ENCODE measurements at regions not wholly inside any gene's neighbourhood (a gene's known extent, or its start where the extent isn't known, plus 50 kb on each side); places are given as distances from the start of the nearest gene placed in this dataset.

DNA sequence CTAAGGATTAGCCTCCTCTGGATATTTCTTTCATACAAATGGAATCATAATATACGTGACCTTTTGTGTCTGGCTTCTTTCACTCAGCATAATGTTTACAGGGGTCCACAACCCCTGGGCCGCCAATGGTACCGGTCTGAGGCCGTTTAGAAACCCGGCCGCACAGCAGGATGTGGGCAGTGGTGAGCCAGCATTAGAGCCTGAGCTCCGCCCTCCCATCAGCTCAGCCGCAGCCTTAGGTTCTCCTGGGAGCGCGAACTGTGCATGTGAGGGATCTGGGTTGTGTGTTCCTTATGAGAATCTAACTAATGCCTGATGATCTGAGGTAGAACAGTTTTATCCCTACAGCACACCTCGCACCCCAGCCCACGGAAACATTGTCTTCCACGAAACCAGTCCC lies 229.7 kb downstream of the ICE1 start:
- no peak for DNase-seq (ENCODE audit: low read depth in 1 of 2, low spot score in 2 of 2)
- no peak overlapping the region for H3K27ac ChIP-seq
- H3K27me3 ChIP-seq (replicated peaks): no peaks in the 10 kb centered on the region
- no peaks in the 10 kb centered on the region for H3K9me3 ChIP-seq (replicated peaks)
- H3K36me3 ChIP-seq: no peaks in the 10 kb centered on the region
- H3K4me1 ChIP-seq (replicated peaks): peaks cover 19% of the 10 kb centered on the region
- no peak overlapping the region for H3K4me3 ChIP-seq

DNA sequence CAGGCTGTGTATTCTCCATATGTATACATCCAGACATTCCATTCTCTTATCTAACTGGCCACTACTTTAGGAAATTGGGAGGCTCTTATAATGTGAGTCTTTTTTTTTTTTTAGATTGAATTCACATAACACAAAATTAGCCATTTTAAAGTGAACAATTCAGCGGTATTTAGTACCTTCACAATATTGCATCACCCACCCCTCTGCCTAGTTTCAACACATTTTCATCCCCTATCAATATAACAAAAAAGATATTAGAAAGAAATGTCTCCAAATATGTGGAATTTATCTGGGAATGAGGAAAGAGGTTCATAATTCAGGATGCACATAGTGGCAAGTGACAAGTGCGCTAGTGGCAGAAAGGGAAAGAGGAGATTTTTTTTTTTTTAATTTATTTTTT lies 228.5 kb downstream of the ICE1 start:
- no peak overlapping the region for H3K4me3 ChIP-seq
- no peaks in the 10 kb centered on the region for H3K9me3 ChIP-seq (replicated peaks)
- H3K36me3 ChIP-seq: no peaks in the 10 kb centered on the region

GRCh38 chr5:5650242-5650641 lies 227.8 kb downstream of the ICE1 start:
- Histone ChIP-seq H3K4me3 (no peak overlapping the region), H3K27ac (peak overlapping the region; percentile 23; the same call in 1 of the 2 replicates), H3K36me3 (no peaks in the 10 kb centered on the region), H3K4me1 (replicated peaks) (peaks cover 19% of the 10 kb centered on the region), H3K27me3 (replicated peaks) (no peaks in the 10 kb centered on the region), H3K9me3 (replicated peaks) (no peaks in the 10 kb centered on the region)
- DNase-seq (ENCODE audit: low read depth in 1 of 2, low spot score in 2 of 2): peak in 1 of 2 experiments; percentile 63

More for the DNA sequence above, 228.5 kb downstream of the ICE1 start:
- Histone ChIP-seq H3K27me3 (replicated peaks) (no peaks in the 10 kb centered on the region), H3K4me1 (replicated peaks) (peaks cover 19% of the 10 kb centered on the region), H3K27ac (no peak overlapping the region)
- DNase-seq (ENCODE audit: low read depth in 1 of 2, low spot score in 2 of 2): no peak

DNA sequence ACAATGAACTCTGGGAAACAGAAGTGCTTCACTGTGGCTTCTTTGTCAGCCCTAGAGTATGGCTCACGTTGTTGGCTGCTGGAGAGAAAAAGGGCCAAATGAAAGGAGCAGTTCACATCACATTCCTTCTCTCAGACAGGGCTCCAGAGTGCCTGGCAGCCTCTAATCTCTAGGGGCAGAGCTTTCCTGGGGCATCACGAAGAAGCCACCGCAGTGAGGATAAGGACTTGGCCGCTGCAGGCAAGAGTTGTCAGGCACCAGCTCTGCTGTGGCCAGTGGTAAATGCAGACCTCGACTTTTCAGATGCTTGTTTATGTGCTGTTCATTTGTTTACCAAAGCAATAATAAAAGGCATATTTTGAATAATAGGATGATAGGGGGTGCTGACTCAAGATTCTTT lies 227.2 kb downstream of the ICE1 start:
- Histone ChIP-seq H3K9me3 (replicated peaks) (no peaks in the 10 kb centered on the region), H3K4me1 (replicated peaks) (peaks cover 19% of the 10 kb centered on the region), H3K27ac (peak overlapping the region; percentile 23; the same call in 1 of the 2 replicates), H3K4me3 (no peak overlapping the region), H3K36me3 (no peaks in the 10 kb centered on the region), H3K27me3 (replicated peaks) (no peaks in the 10 kb centered on the region)
- peak in 1 of 2 experiments; percentile 45 for DNase-seq (ENCODE audit: low read depth in 1 of 2, low spot score in 2 of 2)

GRCh38 chr5:5648694-5649093 lies 226.2 kb downstream of the ICE1 start:
- Histone ChIP-seq H3K36me3 (no peaks in the 10 kb centered on the region), H3K9me3 (replicated peaks) (no peaks in the 10 kb centered on the region), H3K4me1 (replicated peaks) (peaks cover 19% of the 10 kb centered on the region), H3K27me3 (replicated peaks) (no peaks in the 10 kb centered on the region), H3K27ac (no peak overlapping the region), H3K4me3 (no peak overlapping the region)
- no peak for DNase-seq (ENCODE audit: low read depth in 1 of 2, low spot score in 2 of 2)

DNA sequence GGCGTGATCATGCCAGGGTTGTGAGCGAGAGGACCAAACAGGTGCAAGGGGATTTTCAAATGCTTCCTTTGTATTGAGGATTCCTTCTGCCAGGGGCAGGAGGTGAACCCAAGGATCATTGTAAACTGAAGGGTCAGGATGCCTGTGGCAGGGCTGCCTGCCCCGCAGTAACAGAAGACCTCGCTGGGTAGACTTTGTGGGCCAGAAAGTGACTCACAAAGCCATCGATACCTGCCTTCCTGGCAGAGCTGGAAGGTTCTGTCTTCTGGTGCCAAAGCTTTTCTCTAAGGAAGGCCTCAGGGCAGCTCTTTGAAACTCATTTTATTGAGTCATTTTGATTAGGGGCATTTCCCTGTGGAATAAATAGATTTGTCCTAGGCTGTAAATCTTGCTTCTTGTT lies 223.4 kb downstream of the ICE1 start:
- Histone ChIP-seq H3K27ac (no peak overlapping the region), H3K36me3 (no peaks in the 10 kb centered on the region), H3K4me1 (replicated peaks) (peaks cover 19% of the 10 kb centered on the region), H3K9me3 (replicated peaks) (no peaks in the 10 kb centered on the region), H3K4me3 (no peak overlapping the region), H3K27me3 (replicated peaks) (no peaks in the 10 kb centered on the region)
- DNase-seq (ENCODE audit: low read depth in 1 of 2, low spot score in 2 of 2): no peak

DNA sequence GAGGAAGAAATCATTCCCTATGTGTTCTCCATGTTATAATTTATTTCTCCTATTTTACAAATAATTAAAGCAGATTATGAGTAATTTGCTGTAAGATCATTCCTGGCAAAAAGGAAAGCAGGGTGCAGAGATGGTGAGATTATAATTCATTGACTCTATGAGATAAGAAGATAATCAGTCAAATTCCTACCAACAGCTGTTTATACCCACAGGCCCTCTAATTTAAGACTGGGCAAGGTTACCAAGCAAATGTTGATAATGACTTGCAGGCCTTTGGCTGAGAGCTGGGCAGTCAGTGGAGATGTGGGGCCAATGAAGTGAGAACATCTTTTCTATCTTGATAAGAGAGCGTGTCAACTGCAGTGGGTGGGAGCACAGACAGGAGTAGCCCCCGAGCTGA lies 222.7 kb downstream of the ICE1 start:
- no peak for DNase-seq (ENCODE audit: low read depth in 1 of 2, low spot score in 2 of 2)
- no peaks in the 10 kb centered on the region for H3K36me3 ChIP-seq
- H3K27me3 ChIP-seq (replicated peaks): no peaks in the 10 kb centered on the region
- H3K9me3 ChIP-seq (replicated peaks): no peaks in the 10 kb centered on the region; the same call in 1 of the 2 replicates
- no peak overlapping the region for H3K4me3 ChIP-seq
- no peak overlapping the region for H3K27ac ChIP-seq
- H3K4me1 ChIP-seq (replicated peaks): peaks cover 12% of the 10 kb centered on the region

DNA sequence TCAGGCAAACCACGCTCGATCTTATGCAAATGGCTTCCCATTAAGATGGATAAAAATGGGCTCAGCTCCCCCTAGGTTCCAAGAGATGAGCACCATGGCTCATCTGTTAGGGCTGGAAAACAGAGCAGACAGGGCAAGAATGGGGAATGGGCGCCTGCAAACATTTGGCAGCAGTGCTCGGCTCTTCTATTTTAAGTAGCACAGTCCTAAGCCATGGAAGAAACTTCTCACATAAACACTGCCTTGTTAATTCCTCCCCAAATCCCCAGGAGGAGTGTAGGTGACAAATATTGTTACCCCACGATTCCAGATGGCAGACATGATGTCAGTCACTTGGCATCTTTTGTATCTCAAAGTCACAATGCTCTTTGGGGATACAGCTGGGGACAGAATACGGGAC lies 221.8 kb downstream of the ICE1 start:
- no peak overlapping the region for H3K4me3 ChIP-seq
- H3K27me3 ChIP-seq (replicated peaks): no peaks in the 10 kb centered on the region
- H3K4me1 ChIP-seq (replicated peaks): peaks cover 2% of the 10 kb centered on the region; the same call in 1 of the 2 replicates
- no peaks in the 10 kb centered on the region for H3K36me3 ChIP-seq
- no peaks in the 10 kb centered on the region; the same call in 1 of the 2 replicates for H3K9me3 ChIP-seq (replicated peaks)
- no peak for DNase-seq (ENCODE audit: low read depth in 1 of 2, low spot score in 2 of 2)
- H3K27ac ChIP-seq: no peak overlapping the region

GRCh38 chr5:5643481-5643880 lies 221.0 kb downstream of the ICE1 start:
- Histone ChIP-seq H3K9me3 (replicated peaks) (no peaks in the 10 kb centered on the region; the same call in 1 of the 2 replicates), H3K36me3 (no peaks in the 10 kb centered on the region), H3K4me1 (replicated peaks) (0 out of 2 replicates have a peak, but pooled peaks cover 3% of the 10 kb centered on the region), H3K27me3 (replicated peaks) (no peaks in the 10 kb centered on the region), H3K27ac (no peak overlapping the region), H3K4me3 (no peak overlapping the region)
- no peak for DNase-seq (ENCODE audit: low read depth in 1 of 2, low spot score in 2 of 2)

- Histone ChIP-seq H3K36me3 (no peaks in the 10 kb centered on the region), H3K4me3 (no peak overlapping the region), H3K27me3 (replicated peaks) (no peaks in the 10 kb centered on the region), H3K27ac (no peak overlapping the region), H3K9me3 (replicated peaks) (no peaks in the 10 kb centered on the region; the same call in 1 of the 2 replicates), H3K4me1 (replicated peaks) (peaks cover 9% of the 10 kb centered on the region; the same call in 1 of the 2 replicates)
- peak in 1 of 2 experiments; percentile 32 for DNase-seq (ENCODE audit: low read depth in 1 of 2, low spot score in 2 of 2)
Measured at GRCh38 chr5:5638211-5638610, 215.7 kb downstream of the ICE1 start.

DNA sequence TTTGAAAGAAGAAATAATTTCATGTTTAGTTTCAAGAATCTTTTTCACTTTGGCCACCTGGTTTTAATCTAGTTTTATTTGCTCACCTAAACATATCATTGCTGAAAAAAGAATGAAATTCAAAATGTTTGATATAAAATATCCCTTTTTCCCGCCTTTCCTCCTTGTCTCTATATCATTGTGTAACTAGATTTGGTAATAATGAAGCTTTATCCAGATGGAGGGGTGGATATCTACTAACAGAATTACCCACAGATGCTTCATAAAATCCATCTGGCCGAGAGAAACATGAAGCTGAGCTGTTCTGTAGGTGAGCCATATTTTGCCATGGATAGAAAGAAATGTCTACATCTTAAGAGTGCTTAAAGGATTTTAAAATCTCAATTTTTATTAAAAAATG lies 214.7 kb downstream of the ICE1 start:
- peaks cover 9% of the 10 kb centered on the region; the same call in 1 of the 2 replicates for H3K4me1 ChIP-seq (replicated peaks)
- no peak overlapping the region for H3K4me3 ChIP-seq
- no peaks in the 10 kb centered on the region; the same call in 1 of the 2 replicates for H3K27me3 ChIP-seq (replicated peaks)
- no peaks in the 10 kb centered on the region for H3K36me3 ChIP-seq
- DNase-seq (ENCODE audit: low read depth in 1 of 2, low spot score in 2 of 2): no peak
- H3K9me3 ChIP-seq (replicated peaks): no peaks in the 10 kb centered on the region; the same call in 1 of the 2 replicates
- no peak overlapping the region for H3K27ac ChIP-seq

DNA sequence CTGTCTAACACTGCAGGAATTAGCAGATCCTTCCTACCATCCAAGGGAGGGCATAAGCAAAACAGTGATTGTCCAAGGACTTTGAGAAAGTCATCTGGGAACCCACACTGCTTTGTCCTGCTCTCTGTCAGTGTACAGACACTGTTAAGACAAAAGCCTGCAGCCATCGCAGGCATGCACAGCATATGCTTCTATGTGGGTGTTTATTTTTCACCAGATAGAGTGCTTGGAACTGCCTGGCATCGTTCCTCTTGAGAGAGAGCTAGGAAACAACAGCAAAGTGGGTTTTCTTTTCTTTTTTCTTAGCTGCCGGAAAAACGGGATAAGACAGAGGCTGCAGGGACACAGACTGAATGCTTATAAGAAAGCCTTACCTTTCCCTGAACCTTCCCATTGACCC lies 212.3 kb downstream of the ICE1 start:
- no peak overlapping the region for H3K27ac ChIP-seq
- no peaks in the 10 kb centered on the region; the same call in 1 of the 2 replicates for H3K27me3 ChIP-seq (replicated peaks)
- DNase-seq (ENCODE audit: low read depth in 1 of 2, low spot score in 2 of 2): no peak
- H3K36me3 ChIP-seq: no peaks in the 10 kb centered on the region
- H3K4me1 ChIP-seq (replicated peaks): peaks cover 9% of the 10 kb centered on the region; the same call in 1 of the 2 replicates
- H3K9me3 ChIP-seq (replicated peaks): no peaks in the 10 kb centered on the region
- no peak overlapping the region for H3K4me3 ChIP-seq

DNA sequence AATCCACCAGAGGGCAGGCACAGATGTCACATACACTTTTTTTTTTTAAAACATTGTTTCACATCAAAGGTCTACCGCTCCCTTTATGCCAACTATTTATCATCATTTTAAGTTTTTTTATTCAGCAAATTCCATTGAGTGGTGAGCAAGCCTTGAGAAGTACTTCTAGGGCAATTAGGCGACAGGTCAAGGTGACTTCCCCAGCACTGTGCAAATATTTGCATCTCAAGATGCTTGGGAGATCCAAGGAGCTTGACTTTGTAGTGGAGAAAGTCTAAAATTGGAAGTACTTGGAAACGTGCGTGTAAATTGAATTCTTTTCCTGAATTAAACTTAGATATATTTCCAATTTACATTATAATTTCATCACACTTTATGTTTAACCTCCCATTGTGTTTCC lies 211.1 kb downstream of the ICE1 start:
- no peak overlapping the region for H3K27ac ChIP-seq
- peaks cover 7% of the 10 kb centered on the region; the same call in 1 of the 2 replicates for H3K4me1 ChIP-seq (replicated peaks)
- H3K9me3 ChIP-seq (replicated peaks): no peaks in the 10 kb centered on the region
- no peaks in the 10 kb centered on the region; the same call in 1 of the 2 replicates for H3K27me3 ChIP-seq (replicated peaks)
- no peaks in the 10 kb centered on the region for H3K36me3 ChIP-seq
- H3K4me3 ChIP-seq: no peak overlapping the region
- no peak for DNase-seq (ENCODE audit: low read depth in 1 of 2, low spot score in 2 of 2)

DNA sequence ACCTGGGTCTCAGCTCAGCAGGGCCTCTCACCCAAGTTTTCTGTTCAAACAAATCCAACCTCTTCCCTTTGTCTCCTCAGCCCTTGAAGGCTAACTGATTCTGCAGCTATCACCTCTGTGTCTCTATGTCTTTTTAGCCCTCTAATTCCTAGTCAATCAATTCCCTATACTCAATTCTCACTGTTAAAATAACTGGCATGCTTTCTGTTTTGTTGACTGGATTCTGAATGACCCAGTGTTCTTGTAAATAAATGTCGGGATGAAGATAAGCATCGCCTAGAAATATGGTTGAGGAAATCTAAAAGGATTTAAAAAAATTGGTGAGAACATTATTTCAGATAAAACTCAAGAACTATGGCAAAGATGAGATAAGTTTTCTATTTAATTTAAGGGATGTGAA lies 210.2 kb downstream of the ICE1 start:
- Histone ChIP-seq H3K9me3 (replicated peaks) (no peaks in the 10 kb centered on the region), H3K4me3 (no peak overlapping the region), H3K27ac (no peak overlapping the region), H3K27me3 (replicated peaks) (no peaks in the 10 kb centered on the region; the same call in 1 of the 2 replicates), H3K36me3 (no peaks in the 10 kb centered on the region), H3K4me1 (replicated peaks) (no peaks in the 10 kb centered on the region)
- no peak for DNase-seq (ENCODE audit: low read depth in 1 of 2, low spot score in 2 of 2)

DNA sequence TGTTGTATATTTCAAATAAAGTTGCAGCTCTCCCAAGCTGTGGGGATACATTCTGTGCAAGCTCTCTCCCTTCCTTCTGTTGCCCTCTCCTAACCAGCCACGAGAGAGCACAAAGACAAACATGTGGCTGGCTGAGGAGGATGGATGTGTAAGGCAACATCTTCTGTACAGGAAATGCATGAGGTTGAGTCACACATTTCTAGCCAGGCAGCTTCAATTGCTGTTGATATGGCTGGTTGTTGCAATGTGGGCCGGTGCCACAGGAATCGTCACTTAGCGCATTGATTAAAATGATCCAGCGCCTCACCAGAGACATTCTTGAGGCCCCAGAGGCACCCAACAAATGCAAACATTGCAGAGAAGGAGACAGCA lies 207.1 kb downstream of the ICE1 start:
- Histone ChIP-seq H3K27ac (no peak overlapping the region), H3K4me1 (replicated peaks) (no peaks in the 10 kb centered on the region), H3K9me3 (replicated peaks) (0 out of 2 replicates have a peak, but pooled peaks cover 4% of the 10 kb centered on the region), H3K36me3 (no peaks in the 10 kb centered on the region), H3K27me3 (replicated peaks) (no peaks in the 10 kb centered on the region; the same call in 1 of the 2 replicates), H3K4me3 (no peak overlapping the region)
- DNase-seq (ENCODE audit: low read depth in 1 of 2, low spot score in 2 of 2): peak in 1 of 2 experiments; percentile 18

All from SJSA1 (cell line).